ENCODE measurements at regions not wholly inside any gene's neighbourhood (a gene's known extent, or its start where the extent isn't known, plus 50 kb on each side); places are given as distances from the start of the nearest gene placed in this dataset.
A peak's percentile ranks its signal among the peaks of the same experiment; 100 is the strongest.

DNA sequence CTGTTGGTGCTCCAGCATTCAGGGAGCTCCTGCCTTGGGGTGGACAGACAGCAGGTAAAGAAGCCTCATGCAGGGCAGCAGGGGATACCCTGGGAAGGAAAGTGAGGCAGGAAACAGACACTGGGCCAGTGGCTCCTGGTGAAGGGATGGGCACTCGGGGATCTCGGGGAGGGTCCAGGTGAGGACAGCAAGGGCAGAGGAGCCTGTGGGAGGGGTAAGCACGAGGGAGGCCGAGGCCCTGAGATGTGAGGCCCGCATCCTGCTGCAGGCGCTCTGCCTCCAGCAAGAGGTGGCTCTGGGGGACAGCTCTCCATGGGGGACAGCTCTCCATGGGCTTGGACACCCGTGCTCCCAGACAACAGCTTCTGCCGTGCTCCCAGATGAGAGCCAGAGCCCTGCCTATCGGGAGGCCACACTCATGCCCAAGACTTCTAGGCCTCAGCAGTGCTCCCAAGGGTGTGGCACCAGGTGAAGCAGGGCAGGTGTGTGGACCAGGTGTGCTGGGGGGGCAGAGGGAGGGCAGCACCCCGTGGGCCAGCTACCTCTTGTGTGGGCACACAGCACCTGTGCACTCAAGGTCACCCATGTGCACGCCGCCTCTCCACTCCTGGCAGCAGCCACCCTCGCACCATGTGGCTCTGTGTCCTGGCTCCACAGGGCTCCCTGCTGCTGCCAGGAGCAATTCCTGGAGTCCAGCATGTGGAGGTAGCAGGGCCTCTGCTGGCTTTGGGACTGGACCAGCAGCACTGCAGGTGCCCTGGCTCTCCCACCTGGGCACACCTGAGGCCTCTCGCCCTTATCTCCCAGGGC, 93.6 kb upstream of the INSIG1 start:
- Mint-ChIP-seq H3K9me3 (ENCODE audit: low read depth) (peaks cover 2% of the 10 kb centered on the region), H3K4me3 (no peak overlapping the region), H3K4me1 (peaks cover 63% of the 10 kb centered on the region), H3K36me3 (ENCODE audit: low read depth) (peaks cover 6% of the 10 kb centered on the region), H3K27me3 (no peaks in the 10 kb centered on the region), H3K27ac (peak overlapping the region; percentile 100)
- POLR2A ChIA-PET, result interaction anchor here (2.7 kb wide), 1 partner anchor 94 kb away, joined by 43 read pairs; the partner anchor contains the start of gene INSIG1
- ATAC-seq, result no peak
- intact Hi-C loops (cut with DNase I, micrococcal nuclease), result no loop called here
- CTCF ChIA-PET, result interaction anchor here (0.9 to 3.1 kb wide), 4 partner anchors 14 to 141 kb away, joined by 3 to 16 read pairs (median 4); partner anchors contain the start of gene INSIG1
- no peak for DNase-seq

DNA sequence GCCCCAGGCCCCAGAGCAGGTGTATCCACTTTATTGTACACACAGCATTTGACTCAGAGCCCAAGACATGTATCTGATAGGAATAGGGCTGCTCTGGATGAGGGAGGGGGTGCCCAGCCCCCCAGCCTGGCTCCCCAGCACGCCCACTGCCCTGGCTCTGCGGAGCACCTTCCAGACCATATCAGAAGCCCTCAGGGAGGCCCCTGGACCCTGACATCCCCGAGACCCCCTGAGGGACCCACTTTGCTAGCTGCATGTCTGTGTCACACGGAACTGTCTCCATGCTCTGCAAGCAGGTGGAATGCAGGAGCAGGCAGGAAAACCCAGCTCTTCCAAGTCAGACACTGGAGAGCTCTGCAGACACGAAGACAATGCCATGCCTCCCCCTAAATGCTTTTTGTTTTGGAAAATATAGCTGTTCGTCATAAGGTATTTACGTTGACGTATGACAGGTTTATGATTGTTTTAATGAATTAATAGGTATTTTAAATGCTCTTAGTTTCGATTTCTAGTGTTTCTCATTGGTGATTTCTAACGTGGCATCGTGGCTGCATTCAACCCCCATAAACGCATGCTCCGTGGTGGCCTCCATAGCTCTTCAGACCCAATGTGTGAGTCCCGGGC, 92.8 kb upstream of the INSIG1 start:
- intact Hi-C loops (cut with DNase I, micrococcal nuclease), result loop anchor here (1.0 to 5.0 kb wide), 9 partner anchors 15 to 559 kb away; partner anchors contain the start of genes PAXIP1 (in 1 of the 2) and RBM33 (in 1 of the 2)
- Mint-ChIP-seq H3K36me3 (ENCODE audit: low read depth) (peaks cover 6% of the 10 kb centered on the region), H3K4me1 (peaks cover 61% of the 10 kb centered on the region), H3K4me3 (peak overlapping the region; percentile 77), H3K9me3 (ENCODE audit: low read depth) (peaks cover 2% of the 10 kb centered on the region), H3K27ac (peak overlapping the region; percentile 100), H3K27me3 (no peaks in the 10 kb centered on the region)
- ATAC-seq, result no peak
- ChIA-PET CTCF (interaction anchor here (1.0 to 3.1 kb wide), 3 partner anchors 15 to 94 kb away, joined by 3 to 16 read pairs (median 6); partner anchors contain the start of gene INSIG1), POLR2A (interaction anchor here (0.5 to 2.7 kb wide), 5 partner anchors 90 to 207 kb away, joined by 3 to 43 read pairs (median 3); partner anchors contain the start of gene INSIG1)
- DNase-seq, result no peak

DNA sequence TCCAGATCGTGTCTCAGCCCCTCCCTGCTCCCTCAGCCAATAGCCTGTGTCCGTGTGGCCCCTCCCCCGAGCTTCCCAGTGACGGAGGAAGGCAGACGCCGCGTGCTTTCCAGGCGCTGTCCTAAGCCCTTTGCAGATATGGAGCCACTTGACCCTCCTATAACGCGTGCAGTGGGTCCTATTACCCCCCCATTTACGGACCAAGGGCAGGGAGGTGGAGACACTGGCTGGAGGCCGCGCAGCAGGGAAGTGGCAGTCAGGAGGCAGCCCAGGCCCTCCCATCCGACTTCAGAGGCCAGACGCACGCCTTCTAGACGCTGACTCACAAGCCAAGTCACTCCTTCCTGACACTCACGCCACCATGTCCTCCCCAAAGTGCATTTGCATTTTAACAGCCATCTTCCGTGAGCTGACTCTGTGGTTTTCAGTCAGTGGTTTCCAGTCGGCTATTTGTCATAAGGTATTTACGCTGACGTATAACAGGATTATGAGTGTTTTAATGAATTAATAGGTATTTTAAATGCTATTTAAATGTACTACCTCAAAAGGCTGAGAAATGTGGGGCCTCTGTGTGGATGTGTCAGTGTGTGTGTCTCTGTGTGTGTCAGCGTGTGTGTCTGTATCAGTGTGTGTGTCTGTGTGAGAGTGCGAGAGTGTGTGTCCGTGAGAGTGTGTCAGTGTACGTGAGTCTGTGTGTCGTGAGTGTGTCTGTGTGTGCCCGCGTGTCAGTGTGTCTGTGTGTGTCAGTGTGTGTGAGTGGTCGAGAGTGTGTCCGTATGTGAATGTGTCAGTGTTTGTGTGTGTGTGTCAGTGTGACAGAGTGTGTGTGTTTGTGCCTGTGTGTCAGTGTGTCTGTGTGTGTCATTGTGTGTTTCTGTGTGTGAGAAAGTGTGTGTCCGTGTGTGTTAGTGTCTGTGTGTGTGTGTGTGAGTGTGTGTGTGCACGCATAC, 92.0 kb upstream of the INSIG1 start:
- H3K4me1 Mint-ChIP-seq, result peaks cover 60% of the 10 kb centered on the region
- H3K9me3 Mint-ChIP-seq (ENCODE audit: low read depth), result peaks cover 2% of the 10 kb centered on the region
- no peaks in the 10 kb centered on the region for H3K27me3 Mint-ChIP-seq
- ChIA-PET CTCF (interaction anchor here (1.0 to 3.1 kb wide), 4 partner anchors 15 to 93 kb away, joined by 3 to 16 read pairs (median 6); partner anchors contain the start of gene INSIG1), POLR2A (interaction anchor here (0.5 to 2.7 kb wide), 7 partner anchors 38 to 2000 kb away, joined by 3 to 43 read pairs (median 3); partner anchors contain the start of gene INSIG1)
- peak overlapping the region; percentile 77 for H3K4me3 Mint-ChIP-seq
- intact Hi-C loops (cut with DNase I, micrococcal nuclease), result loop anchor here (1.0 to 5.0 kb wide), 9 partner anchors 15 to 559 kb away; partner anchors contain the start of genes PAXIP1 (in 1 of the 2) and RBM33 (in 1 of the 2)
- H3K36me3 Mint-ChIP-seq (ENCODE audit: low read depth), result peaks cover 6% of the 10 kb centered on the region
- DNase-seq (peak; percentile 95), ATAC-seq (peak; percentile 84)
- H3K27ac Mint-ChIP-seq, result peak overlapping the region; percentile 100

DNA sequence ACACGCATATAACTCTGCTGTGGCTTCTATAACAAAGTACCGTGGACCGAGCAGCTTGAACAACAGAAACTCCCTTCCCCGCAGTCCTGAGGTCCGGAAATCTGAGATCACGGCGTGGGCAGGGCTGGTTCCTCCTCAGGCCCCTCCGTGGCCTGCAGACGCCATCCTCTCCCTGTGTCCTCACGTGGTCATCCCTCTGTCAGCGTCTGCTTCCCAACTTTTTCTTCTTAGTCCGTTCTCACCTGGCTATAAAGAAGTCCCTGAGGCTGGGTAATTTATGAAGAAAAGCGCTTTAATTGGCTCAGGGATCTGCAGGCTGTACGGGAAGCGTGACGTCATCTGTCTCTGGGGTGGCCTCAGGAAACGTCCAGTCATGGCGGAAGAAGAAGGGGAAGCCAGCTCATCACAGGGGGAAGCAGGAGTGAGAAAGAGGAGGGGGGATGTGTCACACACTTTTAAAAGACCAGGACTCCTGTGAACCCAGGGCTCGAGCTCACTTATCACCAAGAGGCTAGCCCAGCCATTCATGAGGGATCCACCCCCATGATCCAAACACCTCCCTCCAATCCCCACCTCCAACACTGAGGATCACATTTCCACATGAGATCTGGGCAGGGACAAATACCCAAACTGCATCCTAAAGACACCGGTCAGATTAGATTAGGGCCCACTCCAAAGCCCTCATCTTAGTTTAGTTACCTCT, 91.2 kb upstream of the INSIG1 start:
- ATAC-seq (peak; percentile 40), DNase-seq (peak; percentile 89)
- Mint-ChIP-seq H3K36me3 (ENCODE audit: low read depth) (peaks cover 6% of the 10 kb centered on the region), H3K9me3 (ENCODE audit: low read depth) (peaks cover 2% of the 10 kb centered on the region), H3K27me3 (no peaks in the 10 kb centered on the region), H3K27ac (peak overlapping the region; percentile 100), H3K4me1 (peaks cover 60% of the 10 kb centered on the region), H3K4me3 (peak overlapping the region; percentile 77)
- POLR2A ChIA-PET, result interaction anchor here (0.6 to 2.7 kb wide), 5 partner anchors 39 to 1999 kb away, joined by 3 to 43 read pairs (median 4); partner anchors contain the start of gene INSIG1
- CTCF ChIA-PET, result interaction anchor here (1.6 to 3.1 kb wide), 2 partner anchors 16 to 90 kb away, joined by 6 to 16 read pairs; no protein-coding TSS in a partner anchor
- intact Hi-C loops (cut with DNase I, micrococcal nuclease), result loop anchor here in 1 of 2 experiments (5.0 kb wide), 2 partner anchors 76 to 531 kb away; no protein-coding TSS in a partner anchor

DNA sequence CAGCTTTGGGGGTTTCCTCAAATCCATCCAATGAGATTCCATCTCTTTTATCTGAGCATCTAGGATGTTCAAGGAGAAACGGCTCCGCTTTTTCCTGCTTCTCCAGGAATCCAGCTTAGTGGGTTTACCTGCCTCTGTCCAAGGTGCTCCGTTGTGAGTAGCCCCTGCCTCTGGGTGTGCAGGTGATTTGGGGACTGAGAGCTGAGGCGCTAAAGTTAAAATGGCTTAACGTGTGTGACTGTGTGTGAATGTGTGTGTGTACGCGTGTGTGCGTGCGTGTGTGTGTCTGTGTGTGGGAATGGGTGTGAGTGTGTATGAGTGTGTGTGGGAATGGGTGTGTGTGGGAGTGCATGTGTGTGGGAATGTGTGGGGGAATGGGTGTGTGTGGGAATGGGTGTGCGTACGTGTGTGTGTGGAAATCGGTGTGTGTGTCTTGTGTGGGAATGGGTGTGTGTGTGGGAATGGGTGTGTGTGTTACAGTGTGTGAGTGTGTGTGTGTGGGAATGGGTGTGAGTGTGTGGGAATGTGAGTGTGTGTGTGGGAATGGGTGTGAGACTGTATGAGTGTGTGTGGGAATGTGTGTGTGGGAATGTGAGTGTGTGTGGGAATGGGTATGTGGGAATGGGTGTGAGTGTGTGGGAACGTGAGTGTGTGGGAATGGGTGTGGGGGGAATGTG, 90.2 kb upstream of the INSIG1 start:
- ChIA-PET CTCF (interaction anchor here (1.0 to 1.6 kb wide), 2 partner anchors 11 to 89 kb away, joined by 4 to 6 read pairs; no protein-coding TSS in a partner anchor), POLR2A (no interaction called here)
- Mint-ChIP-seq H3K9me3 (ENCODE audit: low read depth) (peaks cover 2% of the 10 kb centered on the region), H3K27me3 (no peaks in the 10 kb centered on the region), H3K36me3 (ENCODE audit: low read depth) (peaks cover 6% of the 10 kb centered on the region), H3K4me1 (peaks cover 58% of the 10 kb centered on the region), H3K4me3 (peak overlapping the region; percentile 59), H3K27ac (peak overlapping the region; percentile 100)
- intact Hi-C loops (cut with DNase I, micrococcal nuclease), result loop anchor here in 1 of 2 experiments (5.0 kb wide), 2 partner anchors 75 to 530 kb away; no protein-coding TSS in a partner anchor
- no peak for ATAC-seq
- no peak for DNase-seq

DNA sequence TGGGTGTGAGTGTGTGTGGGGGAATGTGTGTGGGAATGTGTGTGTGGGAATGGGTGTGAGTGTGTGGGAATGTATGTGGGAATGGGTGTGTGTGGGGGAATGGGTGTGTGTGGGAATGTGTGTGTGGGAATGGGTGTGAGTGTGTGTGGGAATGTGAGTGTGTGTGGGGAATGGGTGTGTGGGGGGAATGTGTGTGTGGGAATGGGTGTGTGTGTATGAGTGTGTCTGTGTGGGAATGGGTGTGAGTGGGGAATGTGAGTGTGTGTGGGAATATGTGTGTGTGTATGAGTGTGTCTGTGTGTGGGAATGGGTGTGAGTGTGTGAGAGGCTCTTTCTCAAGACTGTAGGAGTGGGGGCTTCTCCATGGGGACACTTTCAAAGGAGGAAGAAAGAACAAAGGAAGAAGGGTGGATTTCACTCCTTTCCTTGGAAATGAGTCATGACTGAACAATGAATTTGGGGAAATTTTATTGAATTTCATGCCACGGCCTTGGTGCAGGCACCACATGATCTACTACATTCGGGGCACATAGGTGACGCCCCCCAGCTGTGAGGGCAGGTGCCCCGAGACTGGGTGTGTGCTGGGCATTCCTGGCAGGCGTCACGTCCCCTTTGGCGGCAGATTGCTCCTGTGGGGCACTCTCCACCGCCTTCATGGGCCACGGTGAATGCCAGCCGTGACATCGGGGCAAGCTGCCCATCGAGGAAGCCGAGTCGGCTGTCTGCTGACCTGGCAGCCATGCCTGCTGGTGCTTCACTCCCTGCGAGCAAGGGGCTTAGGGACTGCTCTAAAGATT, 88.8 kb upstream of the INSIG1 start:
- intact Hi-C loops (cut with DNase I, micrococcal nuclease), result loop anchor here in 1 of 2 experiments (5.0 kb wide), 2 partner anchors 73 to 528 kb away; no protein-coding TSS in a partner anchor
- ChIA-PET CTCF (no interaction called here), POLR2A (no interaction called here)
- H3K4me3 Mint-ChIP-seq, result no peak overlapping the region
- H3K9me3 Mint-ChIP-seq (ENCODE audit: low read depth), result peaks cover 2% of the 10 kb centered on the region
- no peaks in the 10 kb centered on the region for H3K27me3 Mint-ChIP-seq
- H3K36me3 Mint-ChIP-seq (ENCODE audit: low read depth), result peaks cover 6% of the 10 kb centered on the region
- H3K4me1 Mint-ChIP-seq, result peaks cover 61% of the 10 kb centered on the region
- no peak for ATAC-seq
- no peak for DNase-seq
- peak overlapping the region; percentile 66 for H3K27ac Mint-ChIP-seq

DNA sequence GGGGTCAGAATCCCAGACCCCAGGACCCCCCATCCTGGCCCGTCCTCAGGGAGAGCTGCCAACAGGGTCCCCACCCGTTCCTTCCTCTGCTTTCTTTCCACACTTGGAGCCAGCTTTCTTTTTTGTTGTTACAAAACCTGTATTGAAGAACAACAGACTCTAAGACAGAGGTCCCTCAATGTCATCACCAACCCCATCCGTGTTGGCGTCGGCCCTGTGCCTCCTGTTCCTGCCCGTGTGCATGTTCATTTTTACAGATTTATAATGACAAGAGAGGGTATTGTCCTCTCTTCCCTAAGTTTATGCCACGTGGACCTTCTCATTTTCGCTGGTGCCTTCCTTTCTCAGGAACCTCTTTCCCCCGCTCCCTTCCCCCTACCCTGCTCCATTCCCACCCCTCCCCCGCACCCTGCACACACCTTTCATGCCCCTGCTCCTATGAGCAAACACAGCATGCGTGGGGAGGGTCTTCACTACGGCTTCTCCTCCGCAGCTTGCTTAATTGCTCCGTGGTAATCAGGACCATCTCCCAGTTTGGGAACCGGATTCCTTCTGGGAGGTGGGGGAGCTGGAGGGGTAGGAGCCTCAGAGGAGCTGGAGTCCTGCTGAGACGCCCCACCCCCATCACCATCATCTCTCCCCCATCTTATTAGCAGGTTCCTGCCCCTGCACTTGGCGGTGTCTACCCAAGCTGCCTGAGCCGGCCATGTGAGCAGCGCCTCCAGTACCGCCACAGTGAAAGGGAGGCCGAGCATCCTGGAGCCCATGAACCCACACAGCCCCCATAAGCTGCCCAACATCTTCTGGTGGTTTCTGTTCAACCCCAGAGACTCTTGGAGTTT, 88.0 kb upstream of the INSIG1 start:
- no peak overlapping the region for H3K4me3 Mint-ChIP-seq
- no peak for ATAC-seq
- ChIA-PET POLR2A (no interaction called here), CTCF (interaction anchor here (0.6 to 1.5 kb wide), 2 partner anchors 20 to 548 kb away, joined by 3 to 4 read pairs; no protein-coding TSS in a partner anchor)
- intact Hi-C loops (cut with DNase I, micrococcal nuclease), result loop anchor here in 1 of 2 experiments (5.0 kb wide), 2 partner anchors 73 to 528 kb away; no protein-coding TSS in a partner anchor
- no peak overlapping the region for H3K27ac Mint-ChIP-seq
- peaks cover 57% of the 10 kb centered on the region for H3K4me1 Mint-ChIP-seq
- peaks cover 2% of the 10 kb centered on the region for H3K9me3 Mint-ChIP-seq (ENCODE audit: low read depth)
- no peak for DNase-seq
- H3K27me3 Mint-ChIP-seq, result peaks cover 4% of the 10 kb centered on the region
- peaks cover 6% of the 10 kb centered on the region for H3K36me3 Mint-ChIP-seq (ENCODE audit: low read depth)

DNA sequence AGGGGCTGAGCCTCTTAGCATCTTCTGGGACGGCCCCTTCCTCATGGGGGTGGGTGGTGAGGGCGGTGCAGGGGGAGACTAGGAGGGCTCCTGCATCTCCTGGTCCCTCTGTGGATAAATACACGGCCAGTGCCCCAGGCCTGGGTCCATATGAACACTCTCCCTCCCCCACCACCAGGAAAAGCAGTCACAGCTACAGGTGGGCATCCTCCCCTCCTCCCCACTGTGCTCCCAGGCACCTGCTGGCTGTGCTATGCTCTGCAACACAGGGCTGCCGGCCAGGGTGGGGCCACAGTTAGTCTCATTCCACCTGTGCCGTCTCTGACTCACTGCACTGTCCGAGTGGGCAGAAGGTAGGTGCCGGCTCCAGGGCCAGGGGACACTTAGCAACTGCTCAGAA, 87.3 kb upstream of the INSIG1 start:
- ChIA-PET POLR2A (no interaction called here), CTCF (interaction anchor here (0.6 to 1.5 kb wide), 2 partner anchors 21 to 547 kb away, joined by 3 to 4 read pairs; no protein-coding TSS in a partner anchor)
- Mint-ChIP-seq H3K36me3 (ENCODE audit: low read depth) (peaks cover 6% of the 10 kb centered on the region), H3K27ac (no peak overlapping the region), H3K4me3 (no peak overlapping the region), H3K27me3 (peaks cover 4% of the 10 kb centered on the region), H3K4me1 (peaks cover 51% of the 10 kb centered on the region), H3K9me3 (ENCODE audit: low read depth) (peaks cover 2% of the 10 kb centered on the region)
- ATAC-seq (no peak), DNase-seq (no peak)
- intact Hi-C loops (cut with DNase I, micrococcal nuclease), result no loop called here
